A549 (cell line): ENCODE measurements at regions not wholly inside any gene's neighbourhood (a gene's known extent, or its start where the extent isn't known, plus 50 kb on each side); places are given as distances from the start of the nearest gene placed in this dataset.

ENCODE experiments used
- ATAC-seq, 2 experiments: fragments of 200-7000 bp in 1 of 2; fragments of >200 bp in 1 of 2; cut with Nextera tagmentation in 1 of 2; cut with Tn5 transposase in 1 of 2; 3 replicates each; pipeline versions ENCODE4 v1.8.0 to v1.9.1; 2018 to 2020; ENCODE audit warnings: mild to moderate bottlenecking in 1 of 2, moderate library complexity in 1 of 2
- CTCF ChIA-PET: fragments of 300-600 bp; sonication (Branson Sonifier 250); formaldehyde crosslinking; extraction: SDS; loops from one replicate; lab custom pipeline; 2021; ENCODE audit warnings: antibody characterized with exemption, inconsistent platforms; lab: Yijun Ruan, JAX
- POLR2A ChIA-PET: fragments of 350-600 bp; formaldehyde crosslinking; extraction: SDS; loops from one replicate; lab custom pipeline; 2021; ENCODE audit warnings: antibody characterized with exemption, inconsistent platforms; lab: Yijun Ruan, JAX
- DNase-seq, 2 experiments: peaks; one replicate each; pipeline versions ENCODE4 v3.0.0 to v3.0.0-alpha.2; 2011 to 2016; ENCODE audit warnings: low read depth in 1 of 2, low spot score in 1 of 2
- FAIRE-seq: peaks from 2 replicates; lab custom pipeline; 2011; peaks lifted over from hg19 to GRCh38; lab: Jason Lieb, UNC
- H3K27ac ChIP-seq, 2 experiments: fragments of >200 bp; sonication (Bioruptor Twin); formaldehyde crosslinking; 3 replicates each; pipeline ENCODE4 v1.5.1; 2016 to 2017
- H3K4me1 ChIP-seq: fragments of >200 bp; sonication (Bioruptor Twin); formaldehyde crosslinking; 3 replicates; pipeline ENCODE4 v1.6.1; 2016
- H3K4me2 ChIP-seq: fragments of >200 bp; sonication (Bioruptor Twin); formaldehyde crosslinking; 3 replicates; pipeline ENCODE4 v1.6.1; 2016
- H3K4me3 ChIP-seq: fragments of >200 bp; sonication (Bioruptor Twin); formaldehyde crosslinking; 3 replicates; pipeline ENCODE4 v1.5.1; 2016
- H3K9me3 ChIP-seq: fragments of >200 bp; sonication (Bioruptor Twin); formaldehyde crosslinking; 3 replicates; pipeline ENCODE4 v1.6.1; 2016
- CBX8 ChIP-seq: fragments of 200-600 bp; sonication (generic); IDR thresholded peaks from 2 replicates; pipeline ENCODE4 v1.6.1; 2016
- CHD4 ChIP-seq: fragments of 200-600 bp; sonication (generic); IDR thresholded peaks from 2 replicates; pipeline ENCODE4 v1.6.1; 2016; ENCODE audit warnings: antibody characterized with exemption, mild to moderate bottlenecking, borderline replicate concordance
- CTCF ChIP-seq: fragments of >200 bp; sonication (Bioruptor Twin); formaldehyde crosslinking; IDR thresholded peaks from 3 replicates; pipeline ENCODE4 v1.5.1; 2016
- EHF ChIP-seq: fragments of 250-450 bp; sonication (Bioruptor Pico); IDR thresholded peaks from 2 replicates; pipeline ENCODE4 v1.5.0; 2020; ENCODE audit warnings: mild to moderate bottlenecking
- ELK1 ChIP-seq: fragments of 150-350 bp; IDR thresholded peaks from 2 replicates; pipeline ENCODE4 v1.6.1; 2014; ENCODE audit warnings: low read depth, mild to moderate bottlenecking, low read length
- ESRRA ChIP-seq: fragments of 150-350 bp; IDR thresholded peaks from 2 replicates; pipeline ENCODE4 v1.6.1; 2014; ENCODE audit warnings: mild to moderate bottlenecking, low read length, borderline replicate concordance
- GATA3 ChIP-seq: IDR thresholded peaks from 2 replicates; pipeline ENCODE4 v1.6.1; 2012; ENCODE audit warnings: borderline replicate concordance
- HOXA7 ChIP-seq: fragments of 250-450 bp; sonication (Bioruptor Pico); IDR thresholded peaks from 2 replicates; pipeline ENCODE4 v1.5.0; 2020; ENCODE audit warnings: mild to moderate bottlenecking, moderate library complexity
- JUNB ChIP-seq: fragments of >200 bp; sonication (Bioruptor Twin); formaldehyde crosslinking; IDR thresholded peaks from 2 replicates; pipeline ENCODE4 v1.6.1; 2016
- KDM5A ChIP-seq: fragments of 200-600 bp; sonication (generic); IDR thresholded peaks from 2 replicates; pipeline ENCODE4 v1.6.1; 2016; ENCODE audit warnings: antibody characterized with exemption, mild to moderate bottlenecking
- MAFK ChIP-seq: fragments of 450-650 bp; IDR thresholded peaks from 2 replicates; pipeline ENCODE4 v1.6.1; 2014; ENCODE audit not compliant: partially characterized antibody
- MAX ChIP-seq: IDR thresholded peaks from 2 replicates; pipeline ENCODE4 v1.6.1; 2012
- NFE2L2 ChIP-seq: fragments of 150-350 bp; conservative IDR thresholded peaks from 2 replicates; pipeline ENCODE4 v1.6.1; 2014; ENCODE audit warnings: low read length
- NPAS2 ChIP-seq: fragments of 250-450 bp; sonication (Bioruptor Pico); IDR thresholded peaks from 2 replicates; pipeline ENCODE4 v1.8.0; 2022; ENCODE audit warnings: mild to moderate bottlenecking, moderate library complexity, borderline replicate concordance
- RAD21 ChIP-seq, 2 experiments: fragments of >200 bp in 1 of 2; sonication (Bioruptor Twin) in 1 of 2; formaldehyde crosslinking in 1 of 2; IDR thresholded peaks in 1 of 2; conservative IDR thresholded peaks in 1 of 2; 2 replicates in 1 of 2; 3 replicates in 1 of 2; pipeline ENCODE4 v1.6.1; 2012 to 2018; ENCODE audit warnings: inconsistent platforms in 1 of 2
- RNF2 ChIP-seq: fragments of 200-600 bp; sonication (generic); IDR thresholded peaks from 2 replicates; pipeline ENCODE4 v1.6.1; 2016; ENCODE audit warnings: low read depth, mild to moderate bottlenecking, antibody characterized with exemption, moderate library complexity, borderline replicate concordance
- USF2 ChIP-seq: fragments of 450-650 bp; IDR thresholded peaks from 2 replicates; pipeline ENCODE4 v1.6.1; 2014; ENCODE audit warnings: antibody characterized with exemption
- ZC3H11A ChIP-seq: fragments of 450-650 bp; IDR thresholded peaks from 2 replicates; pipeline ENCODE4 v1.6.1; 2014; ENCODE audit warnings: antibody characterized with exemption, mild to moderate bottlenecking
- ZFP36 ChIP-seq: fragments of 450-650 bp; IDR thresholded peaks from 2 replicates; pipeline ENCODE4 v1.6.1; 2014; ENCODE audit warnings: borderline replicate concordance; ENCODE audit not compliant: partially characterized antibody
- ZSCAN20 ChIP-seq: fragments of 250-450 bp; sonication (Bioruptor Pico); IDR thresholded peaks from 2 replicates; pipeline ENCODE4 v1.8.0; 2022; ENCODE audit warnings: mild to moderate bottlenecking, moderate library complexity
- WGBS: methylation state at CpG from one replicate; pipeline ENCODE4 v1.1.6; 2017; ENCODE audit errors: missing lambda C conversion rate; 5-methylcytosine and 5-hydroxymethylcytosine counted together
- TF ChIP-seq, protein P1 (sequence below): IDR thresholded peaks from 2 replicates; pipeline ENCODE4 v1.6.1; 2012; ENCODE audit warnings: low read depth, borderline replicate concordance

DNA sequence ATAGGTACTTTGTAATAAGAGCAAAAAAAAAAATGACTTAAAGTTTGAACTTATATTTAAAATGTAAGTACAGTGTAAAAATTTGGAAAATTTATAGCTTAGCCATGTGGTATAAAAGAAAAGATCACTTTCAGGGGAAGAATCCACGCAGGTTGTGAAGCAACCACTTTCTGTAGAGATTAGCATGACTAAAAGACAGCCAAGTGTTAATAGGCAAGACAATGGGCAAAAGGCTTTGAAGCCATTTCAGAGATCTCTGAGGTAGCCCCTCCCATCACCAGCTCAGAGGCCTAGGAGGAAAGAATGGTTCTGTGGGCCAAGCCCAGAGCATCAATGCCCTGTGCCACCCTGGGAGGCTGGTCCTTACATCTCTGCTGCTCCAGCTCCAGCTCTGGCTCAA, 346.3 kb upstream of the CHD1 start:
- ChIA-PET CTCF (no interaction called here), POLR2A (no interaction called here)
- Histone ChIP-seq H3K4me1 (no peaks in the 10 kb centered on the region), H3K4me3 (no peak overlapping the region)
- no peak for FAIRE-seq
- TF ChIP-seq USF2 (no peak), ZC3H11A (no peak), KDM5A (no peak), RNF2 (no peak), HOXA7 (CRISPR knock-in tag) (no peak), ESRRA (no peak), ZSCAN20 (no peak), CBX8 (no peak), NPAS2 (CRISPR knock-in tag) (no peak), MAFK (no peak), MAX (no peak), RAD21 (conservative IDR thresholded peaks at IDR 0.05 in 1 of 2, IDR thresholded peaks at IDR 0.05 in 1 of 2) (no peak), NFE2L2 (no peak)
- TF ChIP-seq, protein P1, sequence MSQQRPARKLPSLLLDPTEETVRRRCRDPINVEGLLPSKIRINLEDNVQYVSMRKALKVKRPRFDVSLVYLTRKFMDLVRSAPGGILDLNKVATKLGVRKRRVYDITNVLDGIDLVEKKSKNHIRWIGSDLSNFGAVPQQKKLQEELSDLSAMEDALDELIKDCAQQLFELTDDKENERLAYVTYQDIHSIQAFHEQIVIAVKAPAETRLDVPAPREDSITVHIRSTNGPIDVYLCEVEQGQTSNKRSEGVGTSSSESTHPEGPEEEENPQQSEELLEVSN = no peak
- TF ChIP-seq, all 56 proteins: peak for 0
- 11% methylated on average over 1 of the region's 1 CpG for WGBS
- DNase-seq (no peak), ATAC-seq (no peak)
- H3K9me3 ChIP-seq = no peaks in the 10 kb centered on the region
- no peak overlapping the region for H3K4me2 ChIP-seq
- no peak overlapping the region for H3K27ac ChIP-seq

- ATAC-seq = no peak
- no peaks in the 10 kb centered on the region for H3K4me1 ChIP-seq
- TF ChIP-seq, protein P1 = no peak
- TF ChIP-seq MAFK (no peak), EHF (CRISPR knock-in tag) (no peak), GATA3 (no peak)
- TF ChIP-seq, all 56 proteins: peak for 0
- no peak overlapping the region for H3K4me3 ChIP-seq
- no peak for DNase-seq
- H3K4me2 ChIP-seq = no peak overlapping the region
- no peak for FAIRE-seq
- POLR2A ChIA-PET = no interaction called here
- no peaks in the 10 kb centered on the region for H3K9me3 ChIP-seq
- WGBS = 2% methylated on average over 2 of the region's 2 CpGs
- CTCF ChIA-PET = no interaction called here
- no peak overlapping the region for H3K27ac ChIP-seq
Measured at GRCh38 chr5:99272576-99272975, 343.8 kb upstream of the CHD1 start.

- 3% methylated on average over 2 of the region's 2 CpGs for WGBS
- ATAC-seq (no peak), FAIRE-seq (no peak), DNase-seq (no peak)
- H3K4me3 ChIP-seq = no peak overlapping the region
- H3K9me3 ChIP-seq = no peaks in the 10 kb centered on the region; the same call in 2 of the 3 replicates
- H3K4me2 ChIP-seq = no peak overlapping the region
- no peaks in the 10 kb centered on the region for H3K4me1 ChIP-seq
- POLR2A ChIA-PET = no interaction called here
- TF ChIP-seq RNF2 = no peak
- TF ChIP-seq CTCF = no peak
- no peak for TF ChIP-seq EHF (CRISPR knock-in tag)
- TF ChIP-seq USF2 = no peak
- TF ChIP-seq ESRRA = no peak
- TF ChIP-seq ELK1 = no peak
- TF ChIP-seq, protein P1 = no peak
- TF ChIP-seq CBX8 = no peak
- TF ChIP-seq JUNB = no peak
- no peak for TF ChIP-seq ZFP36
- TF ChIP-seq CHD4 = no peak
- no peak overlapping the region for H3K27ac ChIP-seq
- CTCF ChIA-PET = interaction anchor here (1.4 kb wide), 1 partner anchor 13 kb away, joined by 3 read pairs; no protein-coding TSS in a partner anchor
Measured at GRCh38 chr5:99258819-99259218, 330.0 kb upstream of the CHD1 start.
